Activated T-cell treated with anti-CD3 and anti-CD28 coated beads, Interleukin-2, amount 50 U/mL, for 48 hours (primary cell): ENCODE measurements at regions not wholly inside any gene's neighbourhood (a gene's known extent, or its start where the extent isn't known, plus 50 kb on each side); places are given as distances from the start of the nearest gene placed in this dataset.

Source experiments
- DNase-seq, 2 experiments: peaks; one replicate each; pipeline ENCODE4 v3.0.0-alpha.2; 2020

DNA sequence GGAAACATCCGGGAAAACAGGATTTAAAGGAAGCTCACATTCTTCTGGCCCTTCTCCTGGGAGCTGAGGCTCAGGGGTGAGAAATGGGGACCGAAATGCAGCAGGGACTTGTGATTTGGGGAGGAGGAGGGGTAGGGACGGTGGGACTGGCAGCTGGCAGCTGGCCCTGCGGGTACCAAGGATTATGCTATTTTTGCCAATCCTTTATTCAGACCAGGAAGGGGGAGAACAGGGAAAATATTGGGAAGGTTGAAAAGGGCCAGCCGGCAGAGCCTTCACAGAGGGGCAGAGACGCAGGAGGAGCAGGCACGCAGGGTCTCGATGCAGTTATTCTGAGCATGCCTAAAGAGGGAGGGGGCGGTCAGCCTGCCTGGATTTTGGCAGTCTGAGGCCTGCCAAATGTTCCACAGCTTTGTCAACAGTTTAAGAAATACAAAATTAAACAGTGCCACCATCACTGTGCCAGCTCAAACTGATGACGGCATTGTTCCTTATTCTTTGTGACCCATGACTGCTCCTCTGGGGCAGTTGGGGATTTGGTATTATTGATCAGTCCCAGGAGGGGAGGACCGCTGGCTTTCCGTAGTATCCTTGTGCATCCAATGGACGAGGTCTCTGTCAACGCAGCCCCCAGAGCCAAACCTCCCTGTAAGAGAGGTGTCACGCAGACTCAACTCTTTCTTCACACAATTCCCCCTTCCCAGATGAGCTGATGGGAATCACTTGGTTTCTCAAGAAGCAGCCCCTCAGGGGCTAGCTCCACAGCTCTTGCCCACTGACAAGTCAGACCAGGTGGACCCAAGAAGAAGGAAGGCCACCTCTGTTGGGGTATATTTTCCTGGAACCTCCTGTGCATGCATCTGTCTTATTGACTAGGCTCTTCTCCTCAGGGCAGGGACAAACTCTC, 553.3 kb downstream of the BNC2 start:
- DNase-seq: no peak

DNA sequence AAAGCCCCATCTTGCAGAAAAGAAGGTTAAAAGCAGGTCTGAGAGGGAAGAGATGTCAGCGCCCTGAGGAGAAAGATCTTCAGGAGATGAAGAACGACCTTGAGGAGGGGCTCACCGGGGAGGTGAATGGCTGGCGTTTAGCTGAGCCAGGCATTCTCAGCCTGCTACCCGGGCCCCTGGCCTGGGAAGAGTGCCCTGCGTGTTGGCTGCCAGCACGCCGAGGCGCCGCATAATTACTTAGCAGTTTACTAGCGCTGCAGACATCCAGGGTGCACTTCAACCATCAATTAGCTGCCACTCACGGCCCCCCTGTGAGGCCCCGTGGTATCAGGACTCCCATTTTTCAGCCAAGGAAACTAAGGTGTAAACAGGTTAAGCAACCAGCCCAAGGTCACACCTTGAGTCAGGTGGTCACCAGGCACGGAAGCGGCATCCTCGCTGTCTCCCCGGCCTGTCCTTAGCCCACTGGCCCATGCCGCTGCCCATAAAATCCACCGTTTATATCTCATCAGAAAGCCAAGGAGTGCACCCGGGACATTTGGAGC, 551.9 kb downstream of the BNC2 start:
- no peak for DNase-seq

DNA sequence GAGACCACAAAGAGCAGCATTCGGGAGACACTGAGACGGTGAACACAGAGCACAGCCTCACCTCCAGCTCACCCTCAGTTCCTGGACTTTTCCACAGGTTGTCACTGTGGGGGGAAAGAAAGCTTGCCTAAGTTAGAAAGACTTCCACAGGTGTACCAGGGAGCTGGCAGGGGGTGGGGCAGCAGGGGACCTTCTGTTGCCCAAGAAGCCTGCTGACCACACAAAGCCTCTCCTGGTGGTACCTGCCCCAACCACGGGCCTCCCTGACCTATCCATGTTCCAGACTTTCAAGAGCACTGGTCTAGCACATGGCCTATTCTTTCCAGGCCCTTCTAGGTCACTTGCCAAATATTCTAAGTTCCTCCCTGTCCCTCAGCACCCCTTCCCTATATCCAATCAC, 550.8 kb downstream of the BNC2 start:
- no peak for DNase-seq

DNA sequence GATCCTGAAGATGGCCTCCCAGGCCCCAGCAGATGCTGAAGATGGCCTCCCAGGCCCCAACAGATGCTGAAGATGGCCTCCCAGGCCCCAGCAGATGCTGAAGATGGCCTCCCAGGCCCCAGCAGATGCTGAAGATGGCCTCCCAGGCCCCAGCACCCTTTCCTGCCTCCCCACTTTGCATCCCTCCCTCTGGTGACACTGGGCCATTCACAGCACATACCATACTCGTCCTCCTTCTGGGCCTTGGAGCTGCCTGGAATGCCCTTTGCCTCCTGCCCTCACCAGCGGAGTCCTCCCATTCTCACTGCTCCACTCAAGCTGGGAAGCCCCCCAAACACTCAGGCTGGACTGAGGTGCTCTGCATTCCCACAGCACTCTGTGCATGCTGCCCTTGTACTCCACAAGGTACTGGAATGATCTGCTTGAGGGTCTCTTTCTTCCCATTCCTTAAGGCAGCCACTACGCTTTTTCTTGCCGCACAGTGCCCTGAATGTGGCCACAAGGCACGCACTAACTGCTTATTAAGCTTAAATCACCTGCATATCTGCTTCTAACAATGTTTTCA, 550.0 kb downstream of the BNC2 start:
- no peak for DNase-seq

DNA sequence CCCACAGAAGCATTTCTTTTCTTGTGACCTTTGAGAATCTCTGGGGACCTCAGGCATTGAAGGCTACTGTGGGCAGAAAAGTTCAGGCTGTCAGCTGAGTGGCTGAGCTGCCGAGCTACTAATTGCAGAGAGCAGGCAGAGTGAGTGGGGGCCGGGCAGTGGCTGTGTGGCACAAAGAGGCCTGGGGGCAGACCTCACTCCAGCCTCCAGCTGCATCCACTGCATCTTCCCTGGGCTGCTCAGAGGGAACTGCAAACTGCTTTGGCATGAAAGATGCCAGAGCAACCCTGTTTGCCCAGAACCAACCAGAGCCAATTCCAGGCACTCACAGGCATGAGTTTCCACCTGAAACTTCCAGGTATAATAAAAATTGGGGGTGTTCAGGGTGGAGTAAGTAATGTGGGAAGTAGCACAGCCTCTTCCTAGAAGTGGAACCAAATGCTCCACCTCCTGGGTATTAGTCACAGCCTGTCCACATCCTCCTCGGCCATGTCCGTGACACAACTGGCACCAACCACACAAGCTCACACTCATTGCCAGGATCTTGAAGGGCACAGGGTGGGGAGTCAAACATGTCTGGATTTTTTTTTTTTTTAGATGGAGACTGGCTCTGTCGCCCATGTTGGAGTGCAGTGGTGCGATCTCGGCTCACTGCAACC, 548.9 kb downstream of the BNC2 start:
- DNase-seq: no peak

DNA sequence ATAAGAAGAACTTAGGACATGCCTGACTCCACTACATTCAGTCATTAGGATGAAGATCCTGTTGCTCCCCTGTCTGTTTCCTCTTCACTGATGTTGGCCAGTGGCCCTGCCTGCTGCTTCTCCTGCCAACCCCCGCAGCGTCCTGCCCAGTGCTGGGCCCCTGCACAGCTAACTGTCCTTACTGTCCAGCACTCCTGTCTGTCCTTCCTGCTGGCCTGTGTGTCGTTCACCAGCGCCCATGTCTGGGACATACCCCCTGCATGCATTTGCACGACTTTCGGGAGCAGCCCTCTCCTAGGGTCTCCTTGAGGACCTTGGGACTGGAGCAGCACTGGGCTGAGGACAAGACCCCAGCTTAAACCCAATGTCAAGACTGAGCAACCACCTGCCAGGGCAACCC, 547.6 kb downstream of the BNC2 start:
- DNase-seq: no peak

DNA sequence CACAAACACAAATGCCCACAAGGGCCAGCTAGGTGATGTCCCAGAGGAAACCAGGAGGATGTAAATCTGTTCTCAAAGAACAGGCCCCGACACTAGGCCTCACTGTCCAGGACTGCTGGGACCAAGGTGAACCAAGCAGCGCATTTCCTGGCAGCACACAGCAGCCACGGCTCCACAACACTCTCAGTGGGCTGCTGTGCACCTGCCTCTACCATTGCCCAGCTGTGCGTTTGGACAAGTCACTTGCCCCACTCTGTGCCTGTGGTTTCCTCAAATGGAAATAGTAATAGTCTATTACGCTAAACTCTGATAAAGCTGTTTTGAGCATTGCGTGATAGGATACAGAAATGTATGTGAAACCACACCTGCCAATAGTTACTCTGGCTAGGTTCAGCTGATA, 544.5 kb downstream of the BNC2 start:
- DNase-seq: no peak

DNA sequence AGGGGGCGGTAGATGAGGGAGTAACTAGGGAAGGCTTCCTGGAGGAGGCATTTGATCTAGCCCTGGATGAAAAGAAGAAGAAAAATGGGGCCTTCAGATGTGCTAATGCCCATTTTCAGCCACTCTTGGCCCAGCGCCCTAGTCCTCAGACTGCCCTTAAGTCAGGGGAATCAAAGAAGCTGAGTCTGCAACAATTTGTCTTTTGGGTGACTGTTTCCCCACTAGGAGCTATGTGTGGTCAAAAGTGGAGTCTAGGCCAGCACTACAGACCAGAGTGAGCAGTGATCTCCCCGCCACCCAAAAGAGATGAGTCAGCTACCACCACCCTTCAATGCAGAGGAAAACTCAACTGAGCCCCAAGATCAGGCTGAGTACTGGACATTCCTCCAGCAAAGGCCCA, 542.1 kb downstream of the BNC2 start:
- DNase-seq: no peak

DNA sequence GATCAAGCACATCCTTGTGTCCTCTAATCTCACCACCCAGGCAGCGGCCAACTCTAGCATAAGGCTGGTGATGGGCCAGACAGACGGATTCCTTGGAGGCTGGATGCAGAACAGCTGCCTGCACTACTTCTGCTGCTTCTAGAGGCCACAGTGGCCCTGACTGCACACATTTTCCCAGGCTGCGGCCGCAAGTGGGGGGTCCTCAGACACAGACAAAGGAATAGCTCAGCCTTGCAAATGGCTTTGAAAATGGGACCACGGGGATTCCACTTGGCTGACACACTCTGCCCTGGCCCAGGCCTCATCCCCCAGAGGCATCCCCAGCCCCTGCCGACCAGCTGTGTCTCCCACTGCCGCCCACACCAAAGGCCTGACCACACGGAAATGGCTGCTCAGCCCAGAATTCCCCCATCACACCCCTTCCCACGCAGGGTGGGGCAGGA, 540.8 kb downstream of the BNC2 start:
- no peak for DNase-seq

DNA sequence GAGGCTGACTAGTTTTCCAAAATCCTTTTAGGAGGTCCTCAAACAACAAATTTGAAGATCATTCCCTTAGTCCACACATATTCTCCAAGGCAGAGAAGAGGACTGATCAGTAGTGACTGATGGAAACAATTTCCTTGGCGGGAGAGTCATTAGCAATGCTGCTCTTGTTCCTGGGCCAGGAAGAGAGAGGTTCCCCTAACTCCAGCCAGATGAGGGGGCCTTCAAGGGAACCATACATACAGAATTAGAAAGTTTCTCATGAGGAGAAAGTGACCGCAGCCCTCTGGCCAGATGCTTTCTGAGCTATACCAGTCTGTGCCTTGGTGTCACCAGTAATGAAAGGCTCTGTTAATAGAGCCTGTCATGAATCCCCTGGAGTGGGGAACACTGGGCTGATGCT, 539.4 kb downstream of the BNC2 start:
- DNase-seq: no peak

DNA sequence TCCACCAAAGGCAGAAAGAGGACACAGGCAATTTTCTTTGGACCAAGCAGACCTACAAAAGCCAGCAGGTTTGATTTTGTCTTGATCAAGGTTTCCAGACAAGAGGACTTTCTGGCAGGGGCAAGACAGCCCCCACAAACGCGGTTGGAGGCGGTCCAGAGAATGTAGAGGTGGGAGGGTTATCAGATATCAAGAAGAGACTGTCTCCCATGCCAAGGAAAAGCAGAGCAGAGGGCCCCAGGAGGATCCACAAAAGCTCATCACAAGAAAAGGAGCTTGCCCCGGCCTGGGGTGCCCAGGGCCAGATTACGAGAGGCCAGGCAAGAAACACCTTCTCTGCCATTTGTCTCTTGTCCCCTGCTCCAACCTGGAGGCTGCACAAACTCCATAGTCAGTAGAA, 538.9 kb downstream of the BNC2 start:
- DNase-seq: no peak

DNA sequence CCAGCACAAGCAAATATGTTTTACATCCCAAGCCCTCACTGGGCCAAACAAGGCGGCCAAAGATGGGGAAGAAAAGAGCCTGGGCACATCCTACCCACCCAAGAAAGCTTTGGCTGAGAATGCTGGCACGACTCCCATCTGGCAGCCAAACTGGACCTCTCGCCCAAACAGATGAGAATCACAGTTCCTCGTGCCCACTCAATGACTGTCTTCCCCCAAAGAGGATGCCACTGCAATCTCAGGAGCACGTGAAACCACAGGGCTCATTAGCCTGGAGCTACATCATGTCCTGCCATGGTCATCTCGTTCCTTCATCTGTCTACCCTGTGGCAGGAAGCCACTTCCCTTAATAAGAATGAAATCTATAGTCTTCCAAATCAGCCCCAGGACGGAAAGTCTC, 536.8 kb downstream of the BNC2 start:
- no peak for DNase-seq

DNA sequence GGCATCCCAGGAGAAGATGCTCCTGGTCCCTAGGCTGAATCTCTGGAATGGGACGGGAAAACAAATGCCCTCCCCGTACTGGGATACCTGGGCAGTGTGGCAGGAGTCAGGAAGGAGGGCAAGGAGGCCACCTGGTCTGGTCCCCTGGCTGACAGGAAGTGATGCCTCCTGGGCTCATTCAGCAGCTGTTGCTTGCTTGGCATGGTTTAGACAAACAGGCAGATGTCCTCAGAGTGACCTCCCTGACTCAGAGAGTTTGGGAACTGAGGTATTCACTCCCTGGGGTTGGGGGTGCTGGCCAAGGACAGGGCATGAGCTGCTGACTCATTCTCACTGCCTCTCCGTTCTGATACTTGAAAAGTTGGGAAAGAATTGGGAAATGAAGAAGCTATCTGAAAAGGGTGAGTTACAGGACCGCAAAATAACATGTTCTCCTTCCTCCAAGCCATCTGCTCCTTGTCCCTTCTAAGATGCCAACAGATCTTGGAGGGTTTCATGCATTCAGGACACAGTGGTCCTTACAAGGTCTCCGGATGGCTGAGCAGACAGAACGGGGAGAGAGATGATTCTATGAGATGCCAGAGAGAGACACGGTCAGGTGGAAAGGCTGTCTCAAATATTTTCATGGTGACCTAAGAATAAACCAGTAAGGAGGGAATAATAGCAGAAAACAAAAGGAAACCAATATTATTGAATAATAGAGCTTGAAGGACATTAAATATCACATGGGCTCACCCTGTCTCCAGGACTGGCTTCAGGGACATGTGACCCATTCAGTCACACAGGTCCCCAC, 534.5 kb downstream of the BNC2 start:
- no peak for DNase-seq

DNA sequence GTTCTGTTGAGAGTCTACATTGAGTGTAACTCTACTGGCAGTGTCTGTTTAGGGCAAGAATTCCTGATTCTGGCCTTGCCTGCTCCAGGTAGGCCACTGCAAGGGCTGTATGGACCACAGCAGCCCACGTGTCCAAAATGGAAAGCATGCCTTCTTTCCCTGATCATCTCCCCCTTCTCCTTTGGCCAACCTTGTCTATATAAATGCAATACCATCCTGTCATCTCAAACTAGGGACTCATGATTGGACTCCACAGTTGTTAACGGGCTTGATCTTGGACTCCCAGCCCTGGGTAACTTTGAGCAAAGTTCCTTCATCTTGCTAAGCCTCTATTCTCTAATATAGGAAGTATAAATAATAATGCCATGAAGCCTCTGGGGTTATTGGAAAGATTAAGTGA, 533.6 kb downstream of the BNC2 start:
- no peak for DNase-seq

DNA sequence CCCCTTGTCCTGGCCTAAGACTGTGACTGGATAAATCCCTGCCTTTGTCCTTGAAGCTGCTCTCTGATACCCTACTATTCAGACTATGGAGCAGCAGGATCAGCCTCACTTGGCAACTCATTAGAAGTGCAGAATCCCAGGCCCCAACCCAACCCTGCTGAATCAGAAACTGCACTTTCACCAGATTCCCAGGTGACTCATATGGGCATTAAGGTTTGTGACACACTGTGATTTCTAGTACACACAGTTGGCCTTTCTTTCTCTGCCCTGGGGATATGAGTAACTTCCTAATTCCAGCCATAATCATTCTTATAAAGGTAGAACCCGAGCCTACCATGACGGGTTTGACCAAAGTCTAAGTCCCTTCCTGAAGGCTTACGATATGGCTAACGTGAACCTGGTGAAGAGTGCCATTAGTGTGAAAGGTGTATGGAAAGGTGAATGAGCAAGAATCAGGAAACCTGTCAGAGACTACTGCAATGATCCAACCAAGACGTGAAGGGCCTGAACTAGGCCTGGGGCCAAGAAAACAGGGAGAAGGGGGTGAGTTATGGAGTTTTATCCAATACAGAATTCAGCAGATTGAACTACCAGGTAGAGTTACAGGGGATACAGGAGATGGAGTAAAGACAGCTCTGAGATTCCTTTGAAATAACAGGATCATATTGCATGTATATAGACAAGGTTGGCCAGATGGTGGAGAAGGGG, 533.0 kb downstream of the BNC2 start:
- DNase-seq: no peak

DNA sequence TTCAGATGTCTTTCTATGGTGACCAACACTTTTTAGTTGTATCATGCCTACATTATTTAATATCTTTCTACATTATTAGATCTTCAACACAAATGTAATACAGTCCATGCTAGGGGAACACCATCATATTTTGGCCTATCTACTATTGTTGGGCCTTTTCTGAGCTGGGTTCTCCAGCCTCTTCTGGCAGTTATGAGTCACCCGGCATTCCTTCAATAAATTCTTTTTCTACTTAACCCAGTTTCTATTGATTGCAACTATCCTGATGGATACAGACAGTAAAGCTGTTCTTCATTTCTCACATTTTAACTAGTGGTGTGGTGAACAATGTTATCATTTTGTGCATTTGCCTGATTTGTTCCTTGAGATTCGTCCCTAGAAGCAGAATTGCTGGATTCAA, 529.3 kb downstream of the BNC2 start:
- no peak for DNase-seq

DNA sequence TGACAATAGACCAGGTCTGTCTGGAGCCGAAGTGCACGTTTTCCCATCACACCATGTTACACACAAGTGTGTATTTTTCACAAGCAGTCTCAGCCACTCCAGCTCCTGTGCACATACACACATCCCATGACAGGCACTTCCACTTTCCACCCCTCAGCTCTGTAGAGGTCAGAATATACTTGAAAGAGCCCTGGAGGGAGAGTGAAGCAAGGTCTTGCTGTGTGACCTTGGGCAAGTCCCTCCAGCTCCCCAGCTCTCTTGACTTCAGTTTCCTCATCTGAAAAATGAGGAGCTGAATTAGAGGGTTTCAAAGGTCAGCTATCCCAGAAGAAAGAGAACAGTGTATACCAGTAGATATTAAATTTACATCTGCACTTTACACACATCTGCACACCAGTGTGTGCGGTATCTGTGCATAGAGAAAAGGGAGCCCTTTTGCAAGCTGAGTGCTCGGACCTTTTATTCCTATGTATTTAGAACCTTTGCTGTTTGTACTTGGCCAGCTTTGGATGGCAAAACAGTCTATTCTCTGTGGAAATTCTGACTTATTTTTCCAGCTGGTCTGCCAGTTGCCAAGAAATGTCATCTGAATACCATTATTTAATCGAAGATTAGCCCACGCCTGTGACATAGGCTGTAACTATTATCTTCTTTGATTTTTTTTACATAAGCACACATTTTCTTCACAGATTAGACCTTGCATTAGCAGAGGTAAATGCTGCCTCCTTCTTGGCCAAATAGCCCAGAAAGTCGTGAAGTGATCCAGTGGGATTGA, 528.0 kb downstream of the BNC2 start:
- DNase-seq: no peak

DNA sequence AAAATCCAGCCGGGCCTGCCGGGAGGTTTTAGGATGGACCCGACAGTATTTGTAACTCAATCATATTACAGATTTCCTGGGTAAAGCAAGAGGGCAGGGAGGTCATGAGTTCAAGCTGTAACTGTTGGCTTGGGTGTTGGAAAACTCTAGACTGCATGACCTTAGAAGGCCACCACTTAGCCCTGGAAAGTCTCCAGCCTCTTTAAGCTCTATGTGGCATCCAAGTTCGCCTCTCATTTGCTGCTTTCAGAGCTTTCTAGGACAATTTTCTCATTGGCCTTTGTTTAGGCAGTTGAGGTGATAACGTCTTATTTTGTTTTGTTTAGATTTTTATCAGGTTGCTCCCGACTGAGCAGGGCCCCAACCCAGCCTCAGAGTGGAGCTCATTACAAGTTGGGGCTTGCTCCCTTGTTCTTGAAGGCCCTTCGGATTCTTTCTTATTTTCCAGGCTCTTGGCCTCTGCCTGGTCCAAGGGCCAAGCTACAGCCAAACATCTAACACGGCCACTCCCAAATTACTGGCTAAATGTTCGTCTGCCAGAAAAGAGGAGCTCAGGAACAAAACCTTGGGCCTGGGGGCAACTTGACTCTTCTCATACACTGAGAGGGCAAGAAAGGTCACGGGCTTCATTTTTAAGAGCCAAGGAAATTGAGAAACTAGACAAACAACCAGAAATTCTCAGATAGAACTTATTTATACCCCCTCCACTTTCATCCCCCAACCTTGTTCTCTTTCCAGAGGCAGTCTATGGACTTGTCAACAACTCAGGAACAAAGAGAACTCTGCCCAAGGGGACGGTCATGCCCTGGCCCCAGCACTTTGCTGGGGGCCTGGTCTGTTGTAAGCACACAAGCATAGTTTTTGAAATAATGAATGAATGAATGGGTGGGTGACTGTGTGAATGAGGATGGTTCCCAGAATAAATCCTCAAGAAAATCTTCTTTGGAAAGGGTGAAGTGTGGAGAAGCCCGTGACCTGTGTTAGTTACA, 526.9 kb downstream of the BNC2 start:
- no peak for DNase-seq

DNA sequence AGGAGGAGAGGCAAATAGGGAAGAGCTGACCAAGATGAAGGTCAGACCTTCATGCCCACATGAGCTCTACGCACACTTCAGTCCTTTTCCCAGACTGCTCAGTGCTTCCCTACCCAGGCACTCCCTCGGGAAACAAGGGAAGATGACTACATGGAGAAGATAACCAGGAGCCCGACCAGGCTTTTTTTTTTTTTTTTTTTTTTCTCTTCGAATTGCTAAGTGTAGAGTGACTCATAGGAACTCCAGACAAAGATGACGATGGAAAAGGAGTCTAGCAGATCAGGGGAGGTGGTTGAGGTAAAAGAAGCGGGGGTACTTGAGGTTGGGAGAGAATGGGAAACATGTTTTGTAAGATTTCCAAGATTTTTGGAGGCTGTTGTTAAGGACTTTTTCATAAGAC, 526.1 kb downstream of the BNC2 start:
- no peak for DNase-seq

DNA sequence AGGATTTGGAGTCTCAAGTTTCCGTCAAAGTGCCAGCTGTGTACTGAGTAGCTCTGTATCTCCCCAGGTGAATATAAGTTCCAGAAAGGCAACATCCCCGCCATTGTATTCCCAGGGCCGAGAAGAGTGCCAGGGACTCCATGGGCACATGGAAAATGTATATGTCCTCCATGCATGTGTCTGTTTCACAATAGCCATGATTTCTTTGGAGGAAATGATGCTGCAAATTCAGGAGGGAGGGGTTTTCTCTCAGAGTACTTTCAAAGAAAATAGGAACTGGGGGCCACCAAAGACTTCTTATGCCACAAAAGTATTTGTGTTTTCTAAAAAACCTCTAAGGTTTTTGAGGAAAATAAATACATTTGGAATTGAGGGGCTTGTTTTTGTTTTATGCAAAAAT, 524.6 kb downstream of the BNC2 start:
- DNase-seq: no peak
